ENCODE measurements at regions not wholly inside any gene's neighbourhood (a gene's known extent, or its start where the extent isn't known, plus 50 kb on each side); places are given as distances from the start of the nearest gene placed in this dataset.
"Not testable (repeated sequence)": the region's sequence is repeated elsewhere in the genome, so short reads cannot be mapped to it uniquely, and the experiment has no call there.

DNA sequence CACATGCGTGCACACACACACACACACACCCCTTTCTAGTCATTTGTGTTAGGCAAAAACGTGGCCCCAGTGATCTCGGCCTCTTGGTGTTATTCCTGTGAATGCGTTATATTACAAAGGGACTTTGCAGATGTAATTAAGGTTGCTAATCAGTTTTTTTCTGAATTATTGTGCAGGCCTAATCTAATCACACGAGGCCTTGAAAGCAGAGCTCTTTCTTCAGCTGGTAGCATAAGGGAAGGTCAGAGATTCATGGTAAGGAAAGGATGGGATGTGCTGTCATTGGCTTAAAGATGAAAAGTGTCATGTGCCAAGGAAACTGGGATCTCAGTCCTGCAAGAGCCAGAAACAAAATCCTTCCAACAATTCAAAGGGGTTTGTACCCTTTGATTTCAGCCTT is 113.4 kb upstream of the ELAC2 start:
- DNase-seq = no peak

- no peak for DNase-seq
These were observed 111.5 kb upstream of the ELAC2 start for GRCh38 chr17:13129356-13129755.

DNA sequence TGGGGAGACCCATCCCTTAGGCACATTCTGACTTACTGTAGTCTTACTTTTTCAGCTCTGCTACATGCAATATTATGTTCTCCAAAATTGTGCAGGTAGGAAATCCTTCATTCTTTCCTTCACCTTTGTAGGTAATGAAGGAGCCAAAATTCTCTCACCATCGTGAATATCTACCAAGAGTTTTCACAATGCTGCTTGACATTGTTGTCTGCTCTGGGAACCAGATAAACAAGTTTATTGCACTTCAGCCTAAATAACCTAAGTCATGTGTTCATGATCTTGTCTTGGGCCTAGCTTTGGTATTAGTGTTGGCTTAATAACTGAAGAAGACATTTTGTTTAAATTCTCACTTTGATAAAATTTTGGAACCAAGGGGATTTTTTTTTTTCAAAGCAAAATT is 110.8 kb upstream of the ELAC2 start:
- DNase-seq = no peak

- DNase-seq = no peak
These were observed 110.2 kb upstream of the ELAC2 start for GRCh38 chr17:13127921-13128602.

DNA sequence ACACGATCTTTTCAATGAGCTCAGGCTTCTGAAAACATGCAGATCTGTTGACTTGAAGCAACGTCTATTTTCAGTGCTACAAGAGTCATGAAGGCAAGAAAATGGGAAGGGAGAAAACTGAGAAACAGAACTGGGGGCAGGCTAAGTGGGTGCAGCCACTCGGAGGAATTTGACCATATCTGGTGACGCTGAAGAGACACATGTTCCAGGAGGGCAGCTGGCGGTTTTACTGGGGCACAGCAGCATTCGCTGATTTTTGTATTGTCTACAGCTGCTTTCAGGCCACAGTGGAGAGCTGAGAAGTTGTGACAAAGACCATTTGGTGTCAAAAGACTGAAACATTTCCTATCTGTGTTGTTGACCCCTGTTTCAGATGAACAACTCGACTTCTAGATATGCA is 103.0 kb upstream of the ELAC2 start:
- DNase-seq = no peak

- no peak for DNase-seq
These were observed 100.5 kb upstream of the ELAC2 start for GRCh38 chr17:13118311-13118710.

DNA sequence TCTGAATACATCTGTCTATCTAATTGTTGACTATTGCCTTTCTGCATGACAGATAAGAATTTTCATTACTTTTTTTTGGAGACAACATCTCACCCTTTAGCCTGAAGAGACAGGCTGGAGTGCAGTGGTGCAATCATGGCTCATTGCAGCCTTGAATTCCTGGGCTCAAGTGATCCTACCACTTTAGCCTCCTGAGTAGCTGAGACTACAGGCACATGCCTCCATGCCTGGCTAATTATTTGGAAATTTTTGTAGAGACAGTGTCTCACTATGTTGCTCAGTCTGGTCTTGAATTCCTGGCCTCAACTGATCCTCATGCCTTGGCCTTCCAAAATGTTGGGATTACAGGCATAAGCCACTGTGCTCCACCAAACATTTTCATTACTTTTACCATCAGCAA is 99.8 kb upstream of the ELAC2 start:
- DNase-seq = no peak

DNA sequence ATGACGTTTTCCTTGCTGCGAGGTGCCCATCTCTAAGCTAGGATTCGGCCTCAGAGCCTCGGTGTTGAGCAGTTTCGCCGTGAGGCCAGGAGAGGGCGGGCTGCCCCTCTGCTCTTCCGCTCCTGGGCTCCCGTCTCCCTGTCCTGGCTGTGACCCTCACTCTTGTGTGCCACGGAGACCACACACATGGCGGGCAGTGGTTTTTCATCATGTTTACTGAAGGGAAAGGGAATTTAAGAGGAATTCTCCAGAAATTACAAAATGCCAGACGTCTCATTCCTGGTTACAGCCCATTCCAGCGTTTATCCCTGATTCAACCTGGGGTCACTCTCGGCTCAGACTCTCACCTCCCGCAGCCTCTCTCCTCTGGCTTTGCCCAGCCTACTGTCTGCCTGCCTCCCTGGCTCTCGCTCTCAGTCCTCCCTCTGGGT is 96.8 kb upstream of the ELAC2 start:
- DNase-seq = peak; percentile 16 to 20

DNA sequence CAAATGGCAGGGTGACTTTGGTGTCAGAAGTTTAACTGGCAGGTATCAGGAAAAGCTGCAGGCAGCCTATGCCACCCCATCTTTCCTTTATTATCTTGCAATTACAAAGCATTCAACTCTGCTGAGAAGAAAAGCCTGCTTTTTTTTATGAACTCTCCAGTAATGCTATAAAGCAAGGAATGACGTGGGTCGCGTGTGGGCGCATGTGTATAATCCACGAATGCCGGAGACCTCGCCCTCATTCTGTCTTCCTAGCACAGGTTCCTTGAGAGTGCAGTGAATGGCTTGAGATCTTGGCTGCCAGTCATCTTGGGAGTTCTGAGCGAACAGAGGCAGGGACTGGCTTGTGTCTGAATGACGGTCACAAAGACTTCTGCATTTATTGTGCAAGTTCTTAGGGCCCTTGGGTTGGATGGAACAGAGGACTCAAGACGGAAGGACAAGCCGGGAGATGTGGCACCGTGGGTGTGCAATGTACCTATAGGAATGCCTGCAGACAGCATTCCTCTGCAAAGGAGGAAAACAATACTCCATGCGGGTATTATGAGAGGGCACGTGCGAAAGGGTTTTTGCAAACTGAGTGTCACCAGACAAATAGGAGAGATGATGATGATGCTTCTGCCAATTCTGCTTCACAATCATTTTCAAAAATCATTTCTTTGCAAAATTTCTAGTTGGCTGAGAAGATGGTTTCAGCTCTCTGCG is 96.1 kb upstream of the ELAC2 start:
- no peak for DNase-seq

DNA sequence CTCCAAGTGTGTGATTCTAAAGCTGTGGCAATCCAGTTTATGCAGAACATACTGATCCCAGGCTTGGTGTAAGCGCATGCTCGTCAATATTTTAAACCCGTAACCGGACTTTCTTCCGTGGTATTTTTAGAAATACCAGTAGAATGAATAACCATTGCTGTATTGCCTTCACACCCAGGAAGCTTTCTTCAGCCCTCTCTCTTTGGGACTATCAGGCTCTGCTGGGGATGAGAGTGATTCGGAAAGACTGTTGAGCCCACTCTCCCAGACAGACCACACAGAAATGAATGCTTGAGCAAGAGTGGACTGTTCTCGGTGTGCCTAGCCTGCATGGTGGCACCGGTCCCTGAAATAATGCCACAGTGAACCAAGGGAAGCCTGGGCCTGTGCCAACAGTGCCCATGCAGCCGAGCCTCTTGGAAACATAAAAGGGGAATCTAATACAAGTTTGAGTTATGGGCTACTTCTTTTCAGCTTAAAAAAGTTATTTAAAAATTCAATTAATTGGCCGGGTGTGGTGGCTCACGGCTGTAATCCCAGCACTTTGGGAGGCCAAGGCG is 89.9 kb upstream of the ELAC2 start:
- no peak for DNase-seq

- no peak for DNase-seq
These were observed 88.3 kb upstream of the ELAC2 start for GRCh38 chr17:13106171-13106570.

DNA sequence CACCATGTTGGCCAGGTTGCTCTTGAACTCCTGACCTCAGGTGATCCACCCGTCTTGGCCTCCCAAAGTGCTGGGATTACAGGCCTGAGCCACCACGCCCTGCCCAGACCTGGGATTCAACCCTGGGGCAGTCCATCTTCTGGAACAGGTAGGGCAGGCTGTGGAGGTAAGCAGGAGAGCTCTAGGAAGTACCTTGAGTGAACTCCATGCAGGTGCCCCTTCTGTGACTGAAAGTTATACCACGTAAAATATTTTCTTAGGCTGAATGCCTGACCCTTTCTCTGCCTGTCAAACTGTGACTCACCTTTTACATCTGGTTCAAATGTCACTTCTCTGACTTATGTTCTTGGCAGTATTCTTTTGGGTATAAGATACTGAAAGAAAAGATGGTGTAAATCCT is 86.7 kb upstream of the ELAC2 start:
- no peak for DNase-seq

- DNase-seq = no peak
These were observed 84.7 kb upstream of the ELAC2 start for GRCh38 chr17:13102477-13102876.

GRCh38 chr17:13099926-13100325 is 82.1 kb upstream of the ELAC2 start:
- DNase-seq = no peak

DNA sequence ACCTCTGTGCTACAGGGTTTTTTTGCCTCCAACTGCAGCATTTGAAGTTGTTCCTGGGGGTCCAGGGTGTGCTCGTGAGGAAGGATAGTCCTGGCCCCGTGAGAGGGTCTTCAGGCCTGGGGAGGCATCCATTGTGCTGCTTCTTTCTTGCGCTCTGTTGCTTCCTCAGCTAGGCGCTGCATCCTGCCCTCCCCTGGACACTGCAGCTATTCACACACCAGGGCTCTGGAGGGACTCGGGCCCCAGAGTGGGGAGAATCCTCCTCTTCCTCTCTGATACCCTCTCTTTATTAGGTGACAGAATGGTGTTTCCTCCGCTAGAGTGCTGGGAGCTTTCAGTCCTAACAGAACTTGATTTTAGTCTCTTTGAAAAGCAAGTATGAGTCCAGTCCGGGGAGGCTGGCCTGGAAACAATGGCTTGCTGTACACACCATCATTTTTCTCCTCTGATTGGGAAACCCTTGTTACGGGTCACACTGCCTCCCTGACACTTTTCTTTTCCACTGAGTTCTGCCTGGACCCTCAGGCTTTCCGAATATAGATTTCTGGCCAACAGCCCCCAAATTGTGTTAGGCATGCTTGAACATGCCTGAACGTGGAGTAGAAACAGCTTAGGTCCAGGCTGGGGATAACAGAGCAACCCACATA is 81.4 kb upstream of the ELAC2 start:
- DNase-seq = no peak

DNA sequence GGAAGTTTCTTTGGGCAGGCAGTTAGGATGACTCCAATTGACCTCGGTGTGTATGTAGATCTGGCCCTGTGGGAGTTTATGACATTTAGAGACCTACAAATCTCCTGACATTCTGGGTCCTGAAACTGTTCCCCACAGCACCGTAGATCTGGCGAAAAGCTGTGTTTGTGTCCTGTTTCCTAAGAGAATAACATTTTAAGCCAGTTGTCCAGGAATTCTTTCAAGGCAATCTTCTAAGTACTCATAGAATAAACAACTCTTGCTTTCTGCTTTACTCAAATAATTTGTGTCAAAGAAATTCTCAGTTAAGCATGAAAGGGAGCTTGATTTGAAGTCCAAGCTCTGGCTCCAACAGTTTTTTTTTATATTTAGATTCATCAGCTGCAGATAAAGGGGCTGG is 78.5 kb upstream of the ELAC2 start:
- DNase-seq = no peak

- not testable (repeated sequence) for DNase-seq
These were observed 74.2 kb upstream of the ELAC2 start for GRCh38 chr17:13092010-13092409.

- no peak for DNase-seq
These were observed 70.8 kb upstream of the ELAC2 start for GRCh38 chr17:13088666-13089065.

GRCh38 chr17:13087802-13088201 is 70.0 kb upstream of the ELAC2 start:
- no peak for DNase-seq

- DNase-seq = no peak
These were observed 68.4 kb upstream of the ELAC2 start for GRCh38 chr17:13086142-13086769.

DNA sequence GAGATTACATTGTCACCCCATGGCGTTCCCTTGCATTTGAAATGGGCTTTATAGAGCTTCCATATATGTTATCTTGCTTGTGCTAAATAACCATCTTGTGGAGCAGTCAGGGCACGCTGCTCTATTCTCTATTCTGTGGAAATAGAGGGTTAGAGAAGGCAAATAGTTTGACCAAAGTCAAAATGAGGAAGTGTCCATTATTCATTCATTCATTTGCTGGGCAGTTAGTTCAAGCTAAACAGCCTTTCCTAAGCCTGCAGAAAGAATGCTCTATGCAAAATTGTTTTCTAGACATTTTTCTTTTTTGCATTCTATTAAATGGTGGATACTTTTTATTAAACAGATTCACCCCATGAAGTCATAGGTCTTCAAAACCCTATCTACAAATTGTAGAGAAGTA is 67.8 kb upstream of the ELAC2 start:
- DNase-seq = no peak

DNA sequence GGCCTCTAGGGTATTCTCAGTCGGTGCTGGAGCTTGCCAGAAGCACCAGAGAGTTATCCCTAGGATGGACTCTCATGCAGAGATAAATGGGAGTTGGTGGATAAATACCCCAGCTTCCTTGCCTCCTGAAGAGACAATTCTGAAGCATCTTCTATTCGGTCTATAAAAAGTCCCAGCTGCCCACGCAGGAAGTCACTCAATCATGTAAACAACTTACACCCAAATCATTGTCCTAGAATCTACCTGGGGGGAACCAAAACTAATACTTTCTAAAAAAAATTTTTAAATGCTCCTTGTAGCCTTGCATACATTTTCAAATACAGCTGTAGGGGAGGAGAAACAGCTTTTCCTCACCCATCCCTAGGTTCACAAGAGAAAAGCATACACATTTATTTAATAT is 66.6 kb upstream of the ELAC2 start:
- no peak for DNase-seq

- DNase-seq = no peak
These were observed 61.0 kb upstream of the ELAC2 start for GRCh38 chr17:13078591-13079385.

Data from activated T-cell treated with anti-CD3 and anti-CD28 coated beads, Interleukin-2, amount 50 U/mL, for 48 hours (primary cell).